Activated T-cell treated with anti-CD3 and anti-CD28 coated beads, Interleukin-2, amount 50 U/mL, for 48 hours (primary cell): ENCODE measurements at regions not wholly inside any gene's neighbourhood (a gene's known extent, or its start where the extent isn't known, plus 50 kb on each side); places are given as distances from the start of the nearest gene placed in this dataset.
"Not testable (repeated sequence)": the region's sequence is repeated elsewhere in the genome, so short reads cannot be mapped to it uniquely, and the experiment has no call there.

ENCODE experiments used
- DNase-seq, 2 experiments: peaks; one replicate each; pipeline ENCODE4 v3.0.0-alpha.2; 2020

- DNase-seq = no peak
Measured at GRCh38 chr18:5015213-5015612, 181.8 kb downstream of the AKAIN1 start.

DNA sequence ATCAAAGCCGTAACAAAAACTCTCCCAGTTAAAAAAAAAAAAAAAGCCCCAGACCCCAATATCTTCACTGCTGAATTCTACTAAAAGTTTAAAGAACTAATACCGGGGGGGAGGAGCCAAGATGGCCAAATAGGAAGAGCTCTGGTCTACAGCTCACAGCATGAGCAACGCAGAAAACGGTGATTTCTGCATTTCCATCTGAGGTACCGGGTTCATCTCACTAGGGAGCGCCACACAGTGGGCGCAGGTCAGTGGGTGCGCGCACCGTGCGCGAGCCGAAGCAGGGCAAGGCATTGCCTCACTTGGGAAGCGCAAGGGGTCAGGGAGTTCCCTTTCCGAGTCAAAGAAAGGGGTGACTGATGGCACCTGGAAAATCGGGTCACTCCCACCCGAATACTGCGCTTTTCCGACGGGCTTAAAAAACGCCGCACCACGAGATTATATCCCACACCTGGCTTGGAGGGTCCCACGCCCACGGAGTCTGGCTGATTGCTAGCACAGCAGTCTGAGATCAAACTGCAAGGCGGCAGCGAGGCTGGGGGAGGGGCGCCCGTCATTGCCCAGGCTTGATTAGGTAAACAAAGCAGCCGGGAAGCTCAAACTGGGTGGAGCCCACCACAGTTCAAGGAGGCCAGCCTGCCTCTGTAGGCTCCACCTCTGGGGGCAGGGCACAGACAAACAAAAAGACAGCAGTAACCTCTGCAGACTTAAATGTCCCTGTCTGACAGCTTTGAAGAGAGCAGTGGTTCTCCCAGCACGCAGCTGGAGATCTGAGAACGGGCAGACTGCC is 192.8 kb downstream of the AKAIN1 start:
- DNase-seq = not testable (repeated sequence)

DNA sequence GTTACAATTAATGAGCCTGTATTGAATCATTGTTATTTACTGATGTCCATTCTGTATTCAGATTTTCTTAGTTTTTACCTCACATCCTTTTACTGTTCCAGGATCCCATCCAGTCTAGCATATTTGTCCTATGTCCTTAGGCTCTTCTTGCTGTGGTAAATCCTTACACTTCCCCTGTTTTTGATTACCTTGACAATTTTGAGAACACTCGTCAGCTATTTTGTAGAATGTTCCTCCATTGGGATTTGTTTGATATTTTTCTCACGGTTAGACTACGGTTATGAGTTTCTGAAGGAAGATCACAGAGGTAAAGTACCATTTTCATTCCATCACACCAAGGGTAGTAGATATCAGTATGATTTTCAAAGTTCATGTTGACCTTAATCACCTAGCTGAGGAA is 202.3 kb downstream of the AKAIN1 start:
- no peak for DNase-seq

DNA sequence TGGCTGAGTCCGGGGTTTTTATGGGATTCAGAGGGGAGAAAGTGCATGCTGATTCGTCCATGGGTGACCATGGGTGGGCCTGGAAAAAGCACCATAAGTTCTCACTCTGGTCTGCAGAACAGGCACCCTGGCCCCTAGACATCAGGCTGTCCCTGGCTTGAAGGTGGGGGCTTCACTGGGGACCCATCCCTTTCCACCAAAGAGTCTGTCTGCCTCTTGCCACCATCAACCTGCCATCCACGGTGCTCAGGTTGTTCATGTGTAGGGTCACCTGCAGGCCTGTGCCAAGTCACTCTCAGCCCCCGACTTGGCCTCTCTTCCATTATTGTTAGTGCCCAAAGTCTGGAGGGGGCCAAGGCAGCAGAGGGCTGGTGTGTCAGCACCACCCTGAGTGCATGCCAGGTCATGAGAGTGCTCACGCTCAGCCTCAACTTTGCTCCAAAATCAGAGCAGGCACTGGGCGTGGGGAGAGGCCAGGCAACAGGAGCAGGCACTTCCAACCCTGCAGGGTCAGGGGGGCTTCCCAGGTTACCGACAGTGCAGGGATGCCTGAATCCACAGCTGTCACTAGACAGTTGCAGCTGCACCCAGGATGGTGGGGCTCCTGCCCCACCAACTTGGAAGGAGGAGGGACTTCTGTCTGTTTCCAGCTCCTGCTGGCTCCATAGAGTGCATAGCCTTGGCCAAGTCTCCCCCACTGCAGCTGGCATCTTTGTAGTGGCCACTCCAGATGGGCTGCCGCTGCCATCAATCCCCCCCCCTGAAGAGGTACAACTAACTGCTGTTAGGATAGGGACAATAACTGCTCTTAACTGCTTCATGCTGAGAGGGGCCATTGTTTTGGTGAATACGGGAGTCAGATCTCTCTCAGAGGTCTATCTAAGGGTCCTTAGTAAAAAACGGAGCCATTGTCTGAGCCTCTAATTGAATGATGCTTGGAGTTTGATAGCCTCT is 209.3 kb downstream of the AKAIN1 start:
- DNase-seq = no peak

- DNase-seq = no peak
Measured at GRCh38 chr18:4986677-4987076, 210.4 kb downstream of the AKAIN1 start.

DNA sequence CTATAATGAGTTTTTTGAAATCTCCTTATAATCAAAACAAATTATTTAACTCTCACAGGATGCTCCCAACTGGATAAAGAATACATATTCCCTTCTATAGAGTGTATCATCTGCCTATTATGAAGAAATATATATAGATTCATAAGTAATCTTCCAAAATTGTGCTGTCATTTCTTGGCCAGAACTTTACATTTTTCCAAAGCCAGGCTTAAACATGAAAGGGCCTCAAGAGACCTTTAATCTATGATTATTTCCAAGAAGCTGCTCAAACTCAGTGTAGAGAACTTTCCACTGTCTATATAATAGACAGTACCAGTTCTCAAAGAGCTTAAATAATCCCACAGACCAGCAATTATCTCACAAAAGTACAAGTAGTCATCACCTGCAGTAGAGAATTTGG is 211.0 kb downstream of the AKAIN1 start:
- no peak for DNase-seq

DNA sequence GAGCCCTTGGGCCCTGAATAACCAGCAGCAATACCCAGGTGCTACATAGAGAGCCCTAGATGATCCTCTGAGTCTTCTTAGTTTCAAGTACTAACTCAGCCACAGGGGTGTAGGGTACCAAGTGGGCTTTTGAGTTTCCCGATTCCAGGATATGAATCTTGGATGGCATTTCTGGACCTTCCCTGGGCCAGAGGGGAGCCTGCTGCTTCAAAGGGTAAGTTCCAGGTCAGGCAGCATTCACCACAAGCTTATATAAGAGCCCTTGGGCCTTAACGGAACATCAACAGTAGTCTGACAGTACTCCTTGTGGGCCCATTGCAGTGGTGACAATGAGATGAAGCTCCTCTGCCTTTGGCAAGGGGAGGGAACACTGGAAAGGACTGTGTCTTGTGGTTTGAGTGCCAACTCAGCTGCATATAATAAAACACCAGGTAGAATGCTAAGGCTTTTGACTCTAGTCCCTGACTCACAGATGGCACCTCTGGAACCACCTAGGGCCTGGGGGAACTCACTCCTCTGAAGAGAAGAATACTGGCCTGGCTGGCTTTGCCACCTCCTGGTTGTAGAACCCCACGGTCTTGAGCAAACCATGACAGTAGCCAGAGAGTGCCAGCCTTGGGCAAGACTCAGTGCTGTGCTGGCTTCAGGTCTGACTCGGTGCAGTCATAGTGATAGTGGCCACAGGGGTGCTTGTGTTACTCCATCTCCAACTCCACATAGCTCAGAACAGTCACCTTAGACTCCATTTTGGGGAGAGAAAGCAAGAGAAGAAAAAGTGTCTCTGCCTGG is 235.7 kb downstream of the AKAIN1 start:
- no peak for DNase-seq

GRCh38 chr18:4960578-4960977 is 236.5 kb downstream of the AKAIN1 start:
- DNase-seq = no peak

GRCh38 chr18:4931209-4931608 is 265.8 kb downstream of the AKAIN1 start:
- no peak for DNase-seq

GRCh38 chr18:4921548-4921947 is 275.5 kb downstream of the AKAIN1 start:
- no peak for DNase-seq

- not testable (repeated sequence) for DNase-seq
Measured at GRCh38 chr18:4917509-4917908, 279.5 kb downstream of the AKAIN1 start.

- DNase-seq = no peak
Measured at GRCh38 chr18:4908328-4908727, 288.7 kb downstream of the AKAIN1 start.

GRCh38 chr18:4906856-4907255 is 290.2 kb downstream of the AKAIN1 start:
- no peak for DNase-seq

DNA sequence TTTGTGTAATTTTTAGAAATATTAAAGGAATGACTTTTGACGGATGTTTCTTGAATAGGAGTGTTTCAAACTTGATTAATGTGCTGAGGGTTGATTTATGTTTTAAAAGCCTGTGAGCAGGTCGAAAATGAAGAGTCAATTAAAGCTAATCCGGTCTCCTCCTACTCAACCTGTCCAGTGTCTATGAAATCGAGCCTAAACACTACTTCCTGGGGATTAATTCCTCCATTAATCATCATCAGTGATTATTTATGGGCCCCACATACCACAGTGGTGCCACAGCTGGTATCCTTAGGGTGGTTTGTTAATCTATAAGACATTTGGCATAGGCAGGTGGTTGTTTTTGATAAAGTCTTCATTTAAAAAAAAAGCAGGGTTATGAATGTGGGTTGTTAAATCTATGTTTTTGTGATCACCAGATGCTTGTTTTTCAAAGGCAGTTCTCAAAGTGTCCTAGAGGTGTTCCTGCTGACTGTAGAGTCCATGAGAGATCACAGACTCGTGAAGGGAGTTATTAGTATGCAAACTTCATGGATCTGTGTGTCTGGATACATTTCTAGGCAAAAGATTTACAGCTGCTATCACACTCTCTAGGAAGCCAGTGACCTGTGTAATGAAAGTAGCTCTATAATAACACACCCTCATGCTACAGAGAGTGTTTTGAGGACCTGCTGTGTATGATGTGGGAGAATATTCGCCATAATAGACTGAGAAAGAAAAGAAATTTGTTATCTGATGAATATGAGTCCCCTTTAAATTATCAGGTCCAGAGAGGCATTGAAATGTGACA is 308.6 kb downstream of the AKAIN1 start:
- no peak for DNase-seq

GRCh38 chr18:4878480-4878879 is 318.6 kb downstream of the AKAIN1 start:
- DNase-seq = no peak

- DNase-seq = no peak
Measured at GRCh38 chr18:4871197-4871596, 325.9 kb downstream of the AKAIN1 start.

DNA sequence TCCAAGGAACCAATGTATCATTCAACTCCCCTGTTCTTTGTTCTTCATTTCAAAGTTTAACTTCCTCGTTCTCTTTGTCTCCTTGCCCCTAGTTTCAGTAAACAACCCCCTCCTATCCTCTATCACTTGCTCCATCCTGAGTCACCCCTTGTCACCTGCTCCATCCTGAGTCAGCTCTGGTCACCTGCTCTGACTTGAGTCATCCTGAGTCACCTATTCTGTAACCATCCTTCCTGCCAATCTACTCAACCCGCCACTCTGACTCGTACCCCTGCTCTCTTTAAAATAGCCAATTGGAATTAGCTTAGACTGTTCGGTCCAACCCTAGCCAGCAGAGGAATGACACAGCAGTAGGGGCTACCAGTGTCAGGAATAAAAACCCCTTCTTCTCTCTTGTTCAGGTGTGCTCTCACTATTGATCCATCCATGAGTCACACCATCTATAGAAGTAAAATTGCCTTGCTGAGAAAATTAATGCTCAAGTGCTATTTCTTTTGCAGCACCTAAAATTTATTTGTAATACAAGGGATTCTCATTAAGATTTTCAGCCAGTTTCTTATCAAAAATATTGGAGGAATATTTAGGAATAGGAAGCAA is 326.8 kb downstream of the AKAIN1 start:
- peak in 1 of 2 experiments; percentile 11 for DNase-seq

DNA sequence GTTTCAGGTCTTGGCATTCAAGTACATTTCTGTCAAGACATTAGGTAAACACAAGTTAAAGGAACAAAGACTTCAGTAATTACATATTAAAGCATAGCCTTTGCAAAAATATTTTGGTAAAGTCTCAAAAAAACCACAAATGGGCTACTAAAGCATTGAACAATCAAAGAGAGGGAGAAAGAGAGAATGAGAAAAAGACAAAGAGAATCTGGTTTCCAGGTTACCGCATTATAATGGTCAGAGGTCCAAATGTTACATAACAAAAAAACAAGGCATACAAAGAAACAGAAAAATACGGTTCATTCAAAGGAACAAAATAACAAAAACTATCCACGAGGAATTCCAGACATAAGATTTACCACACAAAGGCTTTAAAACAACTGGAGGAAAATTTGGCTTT is 327.9 kb downstream of the AKAIN1 start:
- no peak for DNase-seq

DNA sequence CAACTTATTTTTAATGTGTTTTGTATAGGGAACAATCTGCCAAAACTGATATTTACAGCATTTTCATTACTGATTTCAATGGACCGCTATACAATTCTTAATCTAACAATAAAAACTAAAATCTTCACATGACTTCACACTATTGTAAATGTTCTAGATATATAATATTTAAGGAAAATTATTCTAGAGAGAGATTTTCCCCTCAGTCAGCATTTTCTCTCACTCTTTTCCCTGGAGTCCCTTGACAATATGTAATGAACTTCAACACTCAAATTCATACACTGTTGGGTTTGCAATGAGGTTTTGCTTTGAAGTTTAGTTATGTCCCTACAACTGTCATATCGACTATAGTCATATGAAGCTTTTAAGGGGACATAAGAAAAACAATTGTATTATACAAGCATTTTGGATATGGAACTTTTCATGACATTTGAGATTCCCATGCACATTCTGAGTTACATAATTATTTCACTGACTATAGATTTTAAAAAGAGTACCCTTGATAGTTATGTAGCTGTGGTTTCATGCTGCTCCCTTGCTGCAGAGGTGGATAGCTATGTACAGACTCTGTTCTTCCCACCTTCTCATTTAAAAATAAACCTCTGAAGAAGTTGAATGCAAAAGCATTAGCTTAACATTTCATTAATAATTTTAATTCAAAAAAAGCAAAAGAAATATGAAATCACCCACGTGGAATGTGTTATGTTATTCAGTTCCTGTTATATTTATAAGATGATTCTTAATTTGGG is 338.5 kb downstream of the AKAIN1 start:
- no peak for DNase-seq

DNA sequence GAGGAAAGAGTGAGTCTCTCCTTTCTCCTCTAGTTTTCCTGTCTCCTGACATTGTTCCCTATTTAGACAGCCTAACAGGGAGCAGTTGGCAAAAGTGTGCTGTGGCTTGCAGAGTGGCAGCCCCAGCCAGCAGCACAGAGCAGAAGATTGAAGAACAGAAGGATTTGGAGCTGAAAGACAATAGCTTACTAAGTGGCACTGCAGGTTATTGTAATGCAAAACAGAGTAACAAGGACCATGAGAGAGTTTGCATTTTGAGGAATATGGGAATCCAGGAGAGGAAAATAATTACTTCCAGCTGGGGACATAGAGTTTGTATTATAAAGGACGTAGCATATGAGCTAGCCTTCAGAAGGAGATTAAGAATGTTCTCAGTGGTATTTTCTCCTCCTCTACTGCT is 342.4 kb downstream of the AKAIN1 start:
- DNase-seq = no peak
